Body of pancreas (tissue), 4 donors: ENCODE measurements at regions not wholly inside any gene's neighbourhood (a gene's known extent, or its start where the extent isn't known, plus 50 kb on each side); places are given as distances from the start of the nearest gene placed in this dataset.

Experiments used
- ATAC-seq: fragments of 150-250 bp; one replicate; pipeline ENCODE4 v1.9.1; 2016
- DNase-seq, 4 donors: peaks; one replicate each; pipeline ENCODE4 v3.0.0-alpha.2; 2019
- H3K27ac ChIP-seq, 4 donors: fragments of 200-600 bp; sonication (generic); 1 replicate in 3 of 4; 2 replicates in 1 of 4; pipeline versions ENCODE4 v1.5.1 to v1.6.1; 2016 to 2019; ENCODE audit warnings: mild to moderate bottlenecking in 1 of 4, mixed read lengths in 1 of 4, moderate library complexity in 1 of 4
- H3K27me3 ChIP-seq, 2 donors: fragments of 200-600 bp; sonication (generic); one replicate each; pipeline ENCODE4 v1.6.0; 2016; ENCODE audit warnings: mild to moderate bottlenecking in 1 of 2
- H3K36me3 ChIP-seq, 2 donors: fragments of 200-600 bp; sonication (generic); replicated peaks in 1 of 2; 2 replicates each; pipeline ENCODE4 v1.5.1; 2016; ENCODE audit warnings: low read depth in 2 of 2; ENCODE audit not compliant: insufficient read depth in 1 of 2
- H3K4me1 ChIP-seq: fragments of 200-600 bp; sonication (generic); one replicate; pipeline ENCODE4 v1.6.0; 2016
- H3K4me3 ChIP-seq, 2 donors: fragments of 200-600 bp; sonication (generic); 1 replicate in 1 of 2; 2 replicates in 1 of 2; pipeline ENCODE4 v1.5.1; 2016 to 2019
- H3K9me3 ChIP-seq, 3 donors: fragments of 200-600 bp; sonication (generic); 1 replicate in 2 of 3; 2 replicates in 1 of 3; pipeline ENCODE4 v1.5.1; 2016
- POLR2A ChIP-seq, 3 donors: fragments of 450-650 bp; IDR thresholded peaks; one replicate each; pipeline ENCODE4 v1.6.1; 2016; ENCODE audit warnings: antibody characterized with exemption in 3 of 3, mild to moderate bottlenecking in 2 of 3
- WGBS, 2 donors: methylation state at CpG; one replicate each; pipeline ENCODE4 v1.1.5; 2017; 5-methylcytosine and 5-hydroxymethylcytosine counted together
- intact Hi-C: fragments of 100-400 bp; cut with DNase I; formaldehyde crosslinking; loops from one replicate; pipeline ENCODE4 v1.15.1; 2023
- TF ChIP-seq, protein P1 (sequence below), 7 experiments: fragments of 450-650 bp in 4 of 7; fragments of 200-600 bp in 3 of 7; sonication (generic) in 3 of 7; IDR thresholded peaks; one replicate each; pipeline ENCODE4 v1.5.1; 2016 to 2019; ENCODE audit warnings: antibody characterized with exemption in 7 of 7

DNA sequence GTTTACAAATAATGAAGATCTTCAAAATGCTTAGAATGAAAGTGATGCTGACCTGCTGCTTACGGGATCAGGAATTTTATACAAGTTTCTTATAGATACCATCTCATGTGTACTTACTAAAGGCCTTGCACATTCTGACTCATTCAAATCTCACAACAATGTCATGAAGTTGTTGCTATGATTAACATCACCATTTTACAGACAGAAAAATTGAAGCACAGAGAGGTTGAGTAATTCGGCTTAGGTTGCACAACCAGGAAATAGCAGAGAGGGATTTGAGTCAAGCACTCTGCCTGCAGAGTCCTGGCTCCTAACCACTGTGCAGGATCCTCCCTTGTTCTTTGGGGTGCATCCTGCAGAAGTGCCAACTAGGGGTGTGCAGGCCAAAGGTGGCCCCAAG is 471.9 kb downstream of the MIAT start:
- TF ChIP-seq POLR2A (IDR thresholded peaks at IDR 0.05): no peak
- TF ChIP-seq, protein P1, sequence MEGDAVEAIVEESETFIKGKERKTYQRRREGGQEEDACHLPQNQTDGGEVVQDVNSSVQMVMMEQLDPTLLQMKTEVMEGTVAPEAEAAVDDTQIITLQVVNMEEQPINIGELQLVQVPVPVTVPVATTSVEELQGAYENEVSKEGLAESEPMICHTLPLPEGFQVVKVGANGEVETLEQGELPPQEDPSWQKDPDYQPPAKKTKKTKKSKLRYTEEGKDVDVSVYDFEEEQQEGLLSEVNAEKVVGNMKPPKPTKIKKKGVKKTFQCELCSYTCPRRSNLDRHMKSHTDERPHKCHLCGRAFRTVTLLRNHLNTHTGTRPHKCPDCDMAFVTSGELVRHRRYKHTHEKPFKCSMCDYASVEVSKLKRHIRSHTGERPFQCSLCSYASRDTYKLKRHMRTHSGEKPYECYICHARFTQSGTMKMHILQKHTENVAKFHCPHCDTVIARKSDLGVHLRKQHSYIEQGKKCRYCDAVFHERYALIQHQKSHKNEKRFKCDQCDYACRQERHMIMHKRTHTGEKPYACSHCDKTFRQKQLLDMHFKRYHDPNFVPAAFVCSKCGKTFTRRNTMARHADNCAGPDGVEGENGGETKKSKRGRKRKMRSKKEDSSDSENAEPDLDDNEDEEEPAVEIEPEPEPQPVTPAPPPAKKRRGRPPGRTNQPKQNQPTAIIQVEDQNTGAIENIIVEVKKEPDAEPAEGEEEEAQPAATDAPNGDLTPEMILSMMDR (IDR thresholded peaks at IDR 0.05): no peak
- no peak for ATAC-seq
- Histone ChIP-seq H3K4me3 (no peak overlapping the region), H3K27me3 (no peaks in the 10 kb centered on the region), H3K9me3 (no peaks in the 10 kb centered on the region), H3K27ac (no peak overlapping the region), H3K4me1 (no peaks in the 10 kb centered on the region), H3K36me3 (no peaks in the 10 kb centered on the region)
- DNase-seq: no peak
- WGBS, 2 donors: 86 to 94% methylated on average over 2 of the region's 2 CpGs
- intact Hi-C loops: no loop called here

DNA sequence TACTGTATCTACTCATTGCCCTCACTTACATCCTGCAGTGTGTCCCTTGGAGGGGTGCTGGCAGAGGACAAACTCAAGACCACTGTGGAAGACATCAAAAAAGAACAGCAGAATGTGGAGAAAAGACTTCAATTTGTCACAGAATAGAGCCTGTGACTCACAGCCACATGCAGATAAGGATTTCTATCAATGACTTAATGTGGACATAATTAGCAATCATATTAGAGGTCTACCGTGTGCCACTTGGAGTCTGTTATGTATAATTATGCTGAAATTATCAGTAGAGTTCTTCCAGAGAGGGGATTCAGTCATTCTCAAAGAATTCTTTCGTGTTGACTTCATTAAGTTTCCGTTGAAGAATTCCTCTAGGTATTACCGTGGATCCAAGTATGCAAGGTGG is 473.5 kb downstream of the MIAT start:
- WGBS, 2 donors: 63 to 64% methylated on average over 4 of the region's 4 CpGs

DNA sequence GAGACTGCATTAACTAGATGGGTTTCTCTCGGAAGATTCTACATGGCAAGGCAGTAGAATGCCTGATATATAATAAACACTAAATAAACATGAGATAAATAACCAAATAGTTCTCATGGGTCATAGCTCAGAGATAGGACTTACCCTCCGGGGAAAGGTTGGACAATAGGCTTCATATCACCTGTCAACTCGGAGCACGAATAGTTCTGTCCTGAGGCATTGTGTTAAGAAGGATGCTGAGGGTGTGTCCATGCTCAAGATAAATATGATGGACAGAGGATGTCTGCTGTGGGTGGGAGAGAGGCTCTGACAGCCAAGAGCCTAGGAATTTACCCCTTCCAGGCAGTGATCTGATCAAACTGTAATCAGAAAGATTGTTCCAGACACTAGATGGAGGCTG is 474.0 kb downstream of the MIAT start:
- no peak for ATAC-seq
- H3K9me3 ChIP-seq: peaks cover 0 to under 1% (median 0%) of the 10 kb centered on the region in 3 donors
- DNase-seq: no peak
- H3K4me3 ChIP-seq: no peak overlapping the region
- H3K4me1 ChIP-seq: no peaks in the 10 kb centered on the region
- H3K27ac ChIP-seq: no peak overlapping the region
- H3K36me3 ChIP-seq: no peaks in the 10 kb centered on the region
- no peaks in the 10 kb centered on the region for H3K27me3 ChIP-seq
- intact Hi-C loops: no loop called here
- 28 to 43% methylated on average over 4 of the region's 4 CpGs for WGBS, 2 donors
- TF ChIP-seq POLR2A (IDR thresholded peaks at IDR 0.05): no peak
- TF ChIP-seq, protein P1 (IDR thresholded peaks at IDR 0.05): no peak

More for the DNA sequence above, 473.5 kb downstream of the MIAT start:
- Histone ChIP-seq H3K36me3 (no peaks in the 10 kb centered on the region), H3K27ac (no peak overlapping the region), H3K4me1 (no peaks in the 10 kb centered on the region), H3K9me3 (no peaks in the 10 kb centered on the region), H3K27me3 (no peaks in the 10 kb centered on the region), H3K4me3 (no peak overlapping the region)
- DNase-seq (no peak), ATAC-seq (no peak)
- no peak for TF ChIP-seq POLR2A (IDR thresholded peaks at IDR 0.05)
- TF ChIP-seq, protein P1 (IDR thresholded peaks at IDR 0.05): no peak
- intact Hi-C loops: no loop called here

DNA sequence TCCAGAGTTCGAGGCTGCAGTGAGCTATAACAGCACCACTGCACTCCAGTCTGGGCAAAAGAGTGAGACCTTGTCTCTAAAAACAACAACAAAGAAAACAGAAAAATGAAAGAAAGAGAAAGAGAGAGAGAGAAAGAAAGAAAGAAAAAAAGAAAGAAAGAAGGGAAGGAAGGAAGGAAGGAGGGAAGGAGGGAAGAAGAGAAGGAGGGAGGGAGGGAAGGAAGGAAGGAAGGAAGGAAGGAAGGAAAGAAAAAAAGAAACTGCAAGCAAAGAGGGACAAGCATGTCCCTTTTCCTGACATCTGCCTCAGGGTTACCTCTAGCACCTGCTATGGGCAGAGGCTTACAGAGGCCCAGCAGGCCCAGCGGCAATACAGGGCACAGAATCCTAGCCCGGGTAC is 475.0 kb downstream of the MIAT start:
- H3K36me3 ChIP-seq: no peaks in the 10 kb centered on the region
- intact Hi-C loops: no loop called here
- peaks cover 0 to 7% (median 0%) of the 10 kb centered on the region in 3 donors for H3K9me3 ChIP-seq
- DNase-seq (no peak), ATAC-seq (no peak)
- H3K4me1 ChIP-seq: no peaks in the 10 kb centered on the region
- H3K27me3 ChIP-seq: no peaks in the 10 kb centered on the region
- no peak overlapping the region for H3K4me3 ChIP-seq
- H3K27ac ChIP-seq: no peak overlapping the region
- 77 to 79% methylated on average over 3 of the region's 3 CpGs for WGBS, 2 donors
- TF ChIP-seq, protein P1 (IDR thresholded peaks at IDR 0.05): no peak
- TF ChIP-seq POLR2A (IDR thresholded peaks at IDR 0.05): no peak

DNA sequence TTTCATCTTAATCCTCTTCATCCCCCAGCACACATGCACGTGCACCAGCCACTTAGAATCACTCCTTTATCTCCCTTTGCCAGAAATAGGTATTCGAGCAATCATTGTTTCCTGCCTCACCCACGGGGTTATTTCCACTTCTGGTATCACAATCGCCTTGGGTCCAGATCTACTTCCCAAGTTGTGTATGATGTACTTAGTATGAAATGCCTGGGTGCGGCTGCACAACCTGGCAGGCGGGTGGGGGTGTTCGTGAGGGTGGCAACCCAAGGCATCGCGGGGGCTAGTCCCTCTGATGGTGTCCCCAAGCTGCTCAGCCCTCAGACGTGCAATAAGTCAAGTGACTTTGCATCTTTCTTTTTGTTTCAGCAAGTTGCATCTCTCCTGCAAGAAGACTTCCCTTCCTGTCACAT is 475.6 kb downstream of the MIAT start:
- DNase-seq: no peak
- Histone ChIP-seq H3K9me3 (peaks cover 0 to 7% (median 0%) of the 10 kb centered on the region in 3 donors), H3K27me3 (no peaks in the 10 kb centered on the region), H3K36me3 (no peaks in the 10 kb centered on the region), H3K27ac (no peak overlapping the region), H3K4me1 (no peaks in the 10 kb centered on the region), H3K4me3 (no peak overlapping the region)
- no peak for ATAC-seq
- 53 to 65% methylated on average over 10 of the region's 10 CpGs for WGBS, 2 donors
- no peak for TF ChIP-seq POLR2A (IDR thresholded peaks at IDR 0.05)
- TF ChIP-seq, protein P1 (IDR thresholded peaks at IDR 0.05): no peak
- intact Hi-C loops: no loop called here
